ENCODE measurements at regions not wholly inside any gene's neighbourhood (a gene's known extent, or its start where the extent isn't known, plus 50 kb on each side); places are given as distances from the start of the nearest gene placed in this dataset.

GRCh38 chr4:96652821-96653220 lies 812.9 kb downstream of the PDHA2 start:
- Histone ChIP-seq H3K4me3 (ENCODE audit: control extremely low read depth in 1 of 5, extremely low read depth in 1 of 5, insufficient read depth in 1 of 5, low read depth in 2 of 5, low read length in 4 of 5) (no peak overlapping the region), H4K20me1 (ENCODE audit: control insufficient read depth, insufficient read depth, low read length, poor library complexity, severe bottlenecking) (no peaks in the 10 kb centered on the region), H3K9ac (ENCODE audit: low read length) (no peak overlapping the region), H3K4me1 (ENCODE audit: control insufficient read depth in 2 of 2, insufficient read depth in 2 of 2, low read length in 2 of 2) (no peaks in the 10 kb centered on the region), H3K4me2 (replicated peaks; ENCODE audit: low read depth, low read length, poor library complexity, severe bottlenecking) (no peak overlapping the region), H3K9me3 (ENCODE audit: control extremely low read depth in 1 of 3, control insufficient read depth in 2 of 3, insufficient read depth in 1 of 3, low read length in 2 of 3) (peaks cover 0 to 15% (median 0%) of the 10 kb centered on the region in 3 donors), H3K79me2 (ENCODE audit: control insufficient read depth, insufficient read depth, low read length) (no peaks in the 10 kb centered on the region), H3K27ac (ENCODE audit: low read length in 2 of 2) (no peak overlapping the region), H3K27me3 (replicated peaks in 1 of 4; ENCODE audit: control extremely low read depth in 1 of 4, control insufficient read depth in 3 of 4, insufficient read depth in 4 of 4, low read length in 3 of 4) (no peaks in the 10 kb centered on the region), H2AFZ (ENCODE audit: insufficient read depth, low read depth, low read length, poor library complexity, severe bottlenecking) (no peak overlapping the region), H3K36me3 (replicated peaks in 1 of 2; ENCODE audit: control extremely low read depth in 1 of 2, control insufficient read depth in 1 of 2, extremely low read depth in 1 of 2, insufficient read depth in 2 of 2, low read length in 1 of 2) (no peaks in the 10 kb centered on the region)
- intact Hi-C loops (cut with micrococcal nuclease): no loop called here
- H3K4me1 Mint-ChIP-seq: no peaks in the 10 kb centered on the region
- peaks cover 1% of the 10 kb centered on the region for H3K9me3 Mint-ChIP-seq (ENCODE audit: insufficient read depth)
- ATAC-seq (ENCODE audit: low read depth) (no peak), DNase-seq (no peak)
- no peak for TF ChIP-seq CTCF (IDR thresholded peaks at IDR 0.05)
- no peak for TF ChIP-seq EZH2 (IDR thresholded peaks at IDR 0.05; ENCODE audit: borderline replicate concordance, insufficient read depth, low read depth, low read length, poor library complexity, severe bottlenecking)
- no peak overlapping the region for H3K4me3 Mint-ChIP-seq
- 94% methylated on average over 7 of the region's 7 CpGs for WGBS (ENCODE audit: insufficient coverage)
- CTCF ChIA-PET: no interaction called here
- POLR2A ChIA-PET: no interaction called here
- H3K27ac Mint-ChIP-seq: no peak overlapping the region
- H3K27me3 Mint-ChIP-seq: no peaks in the 10 kb centered on the region

DNA sequence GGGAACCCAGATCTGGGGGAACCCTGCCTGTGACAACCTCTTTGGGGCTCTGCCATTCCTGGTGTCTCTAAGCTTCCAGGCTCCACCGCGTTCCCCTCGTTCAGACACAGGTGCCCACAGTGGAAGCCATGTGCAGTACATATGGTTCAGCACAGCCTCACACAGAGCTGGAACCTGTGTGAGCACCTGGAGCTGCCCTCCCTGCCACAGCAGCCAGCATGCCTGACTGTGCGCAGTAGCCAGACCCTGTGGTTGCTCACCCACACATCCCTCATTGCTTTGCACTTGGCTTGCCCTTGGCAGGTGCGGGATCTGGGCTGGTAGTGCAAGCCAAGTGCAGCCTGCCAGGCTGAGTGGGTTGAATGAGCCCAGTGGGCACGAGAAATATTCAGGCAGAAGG lies 814.2 kb downstream of the PDHA2 start:
- DNase-seq: no peak
- Mint-ChIP-seq H3K27ac (no peak overlapping the region), H3K4me3 (no peak overlapping the region), H3K27me3 (no peaks in the 10 kb centered on the region), H3K9me3 (ENCODE audit: insufficient read depth) (peaks cover 5% of the 10 kb centered on the region), H3K4me1 (no peaks in the 10 kb centered on the region)
- ATAC-seq (ENCODE audit: low read depth): no peak
- Histone ChIP-seq H3K79me2 (ENCODE audit: control insufficient read depth, insufficient read depth, low read length) (no peaks in the 10 kb centered on the region), H3K4me1 (ENCODE audit: control insufficient read depth in 2 of 2, insufficient read depth in 2 of 2, low read length in 2 of 2) (no peaks in the 10 kb centered on the region), H3K27ac (ENCODE audit: low read length in 2 of 2) (no peak overlapping the region), H3K27me3 (replicated peaks in 1 of 4; ENCODE audit: control extremely low read depth in 1 of 4, control insufficient read depth in 3 of 4, insufficient read depth in 4 of 4, low read length in 3 of 4) (no peaks in the 10 kb centered on the region), H3K9ac (ENCODE audit: low read length) (no peak overlapping the region), H3K9me3 (ENCODE audit: control extremely low read depth in 1 of 3, control insufficient read depth in 2 of 3, insufficient read depth in 1 of 3, low read length in 2 of 3) (peaks cover 0 to 15% (median 0%) of the 10 kb centered on the region in 3 donors), H4K20me1 (ENCODE audit: control insufficient read depth, insufficient read depth, low read length, poor library complexity, severe bottlenecking) (no peaks in the 10 kb centered on the region), H2AFZ (ENCODE audit: insufficient read depth, low read depth, low read length, poor library complexity, severe bottlenecking) (no peak overlapping the region), H3K4me2 (replicated peaks; ENCODE audit: low read depth, low read length, poor library complexity, severe bottlenecking) (no peak overlapping the region), H3K36me3 (replicated peaks in 1 of 2; ENCODE audit: control extremely low read depth in 1 of 2, control insufficient read depth in 1 of 2, extremely low read depth in 1 of 2, insufficient read depth in 2 of 2, low read length in 1 of 2) (no peaks in the 10 kb centered on the region), H3K4me3 (ENCODE audit: control extremely low read depth in 1 of 5, extremely low read depth in 1 of 5, insufficient read depth in 1 of 5, low read depth in 2 of 5, low read length in 4 of 5) (no peak overlapping the region)
- TF ChIP-seq CTCF (IDR thresholded peaks at IDR 0.05) (no peak), EZH2 (IDR thresholded peaks at IDR 0.05; ENCODE audit: borderline replicate concordance, insufficient read depth, low read depth, low read length, poor library complexity, severe bottlenecking) (no peak)
- intact Hi-C loops (cut with micrococcal nuclease): no loop called here
- 83% methylated on average over 6 of the region's 6 CpGs for WGBS (ENCODE audit: insufficient coverage)
- ChIA-PET POLR2A (no interaction called here), CTCF (no interaction called here)
